C4-2B (cell line): ENCODE measurements at regions not wholly inside any gene's neighbourhood (a gene's known extent, or its start where the extent isn't known, plus 50 kb on each side); places are given as distances from the start of the nearest gene placed in this dataset.

Source experiments
- CTCF ChIP-seq: fragments of 450-650 bp; conservative IDR thresholded peaks from 2 replicates; pipeline ENCODE4 v1.5.1; 2017; ENCODE audit warnings: mild to moderate bottlenecking
- ZFX ChIP-seq: fragments of 450-650 bp; IDR thresholded peaks from 2 replicates; pipeline ENCODE4 v1.6.1; 2017

DNA sequence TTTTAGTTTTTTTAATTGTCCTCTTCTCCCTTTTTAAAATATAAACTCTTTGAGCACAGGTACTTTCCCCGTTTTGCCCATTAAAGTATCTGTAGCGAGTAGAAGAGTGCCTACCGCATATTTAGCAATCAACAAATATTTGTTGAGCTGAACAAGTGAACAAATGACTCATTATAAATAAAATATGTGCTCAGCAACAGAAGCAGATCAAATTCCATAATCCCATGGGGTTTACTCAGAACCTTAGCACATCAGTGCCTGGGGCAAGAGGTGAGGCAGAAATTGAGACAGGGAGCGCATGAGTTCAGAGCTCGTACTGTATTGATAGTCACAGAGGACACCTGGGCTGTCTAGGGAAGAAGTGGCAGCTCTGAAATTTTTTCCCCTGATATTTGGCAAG is 161.0 kb downstream of the SEM1 start:
- TF ChIP-seq CTCF (no peak), ZFX (no peak)
